A673 (cell line): ENCODE measurements at regions not wholly inside any gene's neighbourhood (a gene's known extent, or its start where the extent isn't known, plus 50 kb on each side); places are given as distances from the start of the nearest gene placed in this dataset.

ENCODE experiments used
- EZH2 ChIP-seq: fragments of 200-600 bp; sonication (generic); IDR thresholded peaks from 2 replicates; pipeline ENCODE4 v1.6.1; 2017; ENCODE audit warnings: borderline replicate concordance, low read depth, mild to moderate bottlenecking, mixed read lengths, antibody characterized with exemption, low read length; ENCODE audit not compliant: poor library complexity, severe bottlenecking
- TF ChIP-seq, protein P1 (sequence below): fragments of 300-800, 200-600 bp; sonication (generic); conservative IDR thresholded peaks from 2 replicates; pipeline ENCODE4 v1.5.1; 2017; ENCODE audit warnings: low read depth, mild to moderate bottlenecking, antibody characterized with exemption, low read length, moderate library complexity, mixed read lengths

- TF ChIP-seq, protein P1, sequence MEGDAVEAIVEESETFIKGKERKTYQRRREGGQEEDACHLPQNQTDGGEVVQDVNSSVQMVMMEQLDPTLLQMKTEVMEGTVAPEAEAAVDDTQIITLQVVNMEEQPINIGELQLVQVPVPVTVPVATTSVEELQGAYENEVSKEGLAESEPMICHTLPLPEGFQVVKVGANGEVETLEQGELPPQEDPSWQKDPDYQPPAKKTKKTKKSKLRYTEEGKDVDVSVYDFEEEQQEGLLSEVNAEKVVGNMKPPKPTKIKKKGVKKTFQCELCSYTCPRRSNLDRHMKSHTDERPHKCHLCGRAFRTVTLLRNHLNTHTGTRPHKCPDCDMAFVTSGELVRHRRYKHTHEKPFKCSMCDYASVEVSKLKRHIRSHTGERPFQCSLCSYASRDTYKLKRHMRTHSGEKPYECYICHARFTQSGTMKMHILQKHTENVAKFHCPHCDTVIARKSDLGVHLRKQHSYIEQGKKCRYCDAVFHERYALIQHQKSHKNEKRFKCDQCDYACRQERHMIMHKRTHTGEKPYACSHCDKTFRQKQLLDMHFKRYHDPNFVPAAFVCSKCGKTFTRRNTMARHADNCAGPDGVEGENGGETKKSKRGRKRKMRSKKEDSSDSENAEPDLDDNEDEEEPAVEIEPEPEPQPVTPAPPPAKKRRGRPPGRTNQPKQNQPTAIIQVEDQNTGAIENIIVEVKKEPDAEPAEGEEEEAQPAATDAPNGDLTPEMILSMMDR: no peak
- no peak for TF ChIP-seq EZH2
Measured at GRCh38 chr18:65548316-65548715, 202.5 kb upstream of the CDH7 start.
